WTC11 (cell line): ENCODE measurements at regions not wholly inside any gene's neighbourhood (a gene's known extent, or its start where the extent isn't known, plus 50 kb on each side); places are given as distances from the start of the nearest gene placed in this dataset.

Experiments used
- NR3C1 ChIP-seq: sonication (generic); formaldehyde crosslinking; conservative IDR thresholded peaks from 2 replicates; pipeline ENCODE4 v1.8.1; 2023; ENCODE audit warnings: low read depth, mild to moderate bottlenecking, missing genetic modification reagents
- SP1 ChIP-seq: sonication (generic); formaldehyde crosslinking; conservative IDR thresholded peaks from 2 replicates; pipeline ENCODE4 v1.8.1; 2022; ENCODE audit warnings: missing genetic modification reagents
- TCF7 ChIP-seq: sonication (generic); formaldehyde crosslinking; IDR thresholded peaks from 2 replicates; pipeline ENCODE4 v1.8.0; 2022; ENCODE audit warnings: mild to moderate bottlenecking, low read depth, missing genetic modification reagents, moderate library complexity
- TEAD1 ChIP-seq: sonication (generic); formaldehyde crosslinking; IDR thresholded peaks from 2 replicates; pipeline ENCODE4 v1.8.0; 2022; ENCODE audit warnings: mild to moderate bottlenecking, missing genetic modification reagents
- TEAD4 ChIP-seq: sonication (generic); formaldehyde crosslinking; IDR thresholded peaks from 2 replicates; pipeline ENCODE4 v1.8.0; 2022; ENCODE audit warnings: mild to moderate bottlenecking, missing genetic modification reagents
- ZNF121 ChIP-seq: sonication (generic); formaldehyde crosslinking; IDR thresholded peaks from 2 replicates; pipeline ENCODE4 v1.8.0; 2023; ENCODE audit warnings: missing genetic modification reagents
- ZNF263 ChIP-seq: sonication (generic); formaldehyde crosslinking; IDR thresholded peaks from 2 replicates; pipeline ENCODE4 v1.8.1; 2022; ENCODE audit warnings: low read depth, mild to moderate bottlenecking, moderate library complexity, missing genetic modification reagents
- ZNF416 ChIP-seq: fragments of 250-450 bp; sonication (Bioruptor Pico); IDR thresholded peaks from 2 replicates; pipeline ENCODE4 v1.9.0; 2021; ENCODE audit warnings: mild to moderate bottlenecking, inconsistent platforms
- TF ChIP-seq, protein P1 (sequence below): fragments of 200-600 bp; IDR thresholded peaks from 2 replicates; pipeline ENCODE4 v1.8.0; 2022; ENCODE audit warnings: antibody characterized with exemption
- TF ChIP-seq, protein P2 (sequence below): sonication (generic); formaldehyde crosslinking; conservative IDR thresholded peaks from 2 replicates; pipeline ENCODE4 v1.8.1; 2022; ENCODE audit warnings: mild to moderate bottlenecking, missing genetic modification reagents
- TF ChIP-seq, protein P3 (sequence below): sonication (generic); formaldehyde crosslinking; IDR thresholded peaks from 2 replicates; pipeline ENCODE4 v1.8.0; 2022; ENCODE audit warnings: mild to moderate bottlenecking, missing genetic modification reagents
- TF ChIP-seq, protein P4 (sequence below): sonication (generic); formaldehyde crosslinking; IDR thresholded peaks from 2 replicates; pipeline ENCODE4 v1.8.1; 2023; ENCODE audit warnings: mild to moderate bottlenecking, moderate library complexity, missing genetic modification reagents

DNA sequence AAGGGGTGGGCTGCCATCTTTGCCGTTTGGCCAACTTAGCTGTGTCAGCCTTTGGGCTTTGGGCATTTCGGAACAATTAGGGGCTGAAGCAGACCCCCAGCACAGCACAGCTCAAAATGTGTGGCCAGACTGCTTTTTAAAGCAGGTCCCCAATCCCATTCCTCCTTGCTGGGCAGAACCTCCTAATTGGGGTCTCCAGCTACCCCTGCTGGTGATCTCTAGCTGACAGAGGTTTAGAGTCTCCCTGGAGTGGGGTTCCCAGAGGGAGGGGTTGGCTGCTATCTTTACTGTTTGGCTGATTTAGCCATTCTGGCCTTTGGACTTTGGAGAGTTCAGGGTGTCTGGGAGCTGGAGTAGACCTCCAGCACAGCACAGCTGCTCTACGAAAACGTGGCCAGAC is 71.5 kb upstream of the LHCGR start:
- no peak for TF ChIP-seq ZNF416
- TF ChIP-seq, protein P1, sequence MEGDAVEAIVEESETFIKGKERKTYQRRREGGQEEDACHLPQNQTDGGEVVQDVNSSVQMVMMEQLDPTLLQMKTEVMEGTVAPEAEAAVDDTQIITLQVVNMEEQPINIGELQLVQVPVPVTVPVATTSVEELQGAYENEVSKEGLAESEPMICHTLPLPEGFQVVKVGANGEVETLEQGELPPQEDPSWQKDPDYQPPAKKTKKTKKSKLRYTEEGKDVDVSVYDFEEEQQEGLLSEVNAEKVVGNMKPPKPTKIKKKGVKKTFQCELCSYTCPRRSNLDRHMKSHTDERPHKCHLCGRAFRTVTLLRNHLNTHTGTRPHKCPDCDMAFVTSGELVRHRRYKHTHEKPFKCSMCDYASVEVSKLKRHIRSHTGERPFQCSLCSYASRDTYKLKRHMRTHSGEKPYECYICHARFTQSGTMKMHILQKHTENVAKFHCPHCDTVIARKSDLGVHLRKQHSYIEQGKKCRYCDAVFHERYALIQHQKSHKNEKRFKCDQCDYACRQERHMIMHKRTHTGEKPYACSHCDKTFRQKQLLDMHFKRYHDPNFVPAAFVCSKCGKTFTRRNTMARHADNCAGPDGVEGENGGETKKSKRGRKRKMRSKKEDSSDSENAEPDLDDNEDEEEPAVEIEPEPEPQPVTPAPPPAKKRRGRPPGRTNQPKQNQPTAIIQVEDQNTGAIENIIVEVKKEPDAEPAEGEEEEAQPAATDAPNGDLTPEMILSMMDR: no peak
- TF ChIP-seq, protein P2, sequence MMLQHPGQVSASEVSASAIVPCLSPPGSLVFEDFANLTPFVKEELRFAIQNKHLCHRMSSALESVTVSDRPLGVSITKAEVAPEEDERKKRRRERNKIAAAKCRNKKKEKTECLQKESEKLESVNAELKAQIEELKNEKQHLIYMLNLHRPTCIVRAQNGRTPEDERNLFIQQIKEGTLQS (CRISPR knock-in tag): no peak
- no peak for TF ChIP-seq TCF7 (CRISPR knock-in tag)
- TF ChIP-seq, protein P3, sequence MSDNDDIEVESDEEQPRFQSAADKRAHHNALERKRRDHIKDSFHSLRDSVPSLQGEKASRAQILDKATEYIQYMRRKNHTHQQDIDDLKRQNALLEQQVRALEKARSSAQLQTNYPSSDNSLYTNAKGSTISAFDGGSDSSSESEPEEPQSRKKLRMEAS (CRISPR knock-in tag): no peak
- no peak for TF ChIP-seq TEAD1 (CRISPR knock-in tag)
- no peak for TF ChIP-seq ZNF263
- no peak for TF ChIP-seq TEAD4 (CRISPR knock-in tag)
- no peak for TF ChIP-seq SP1 (CRISPR knock-in tag)
- no peak for TF ChIP-seq NR3C1 (CRISPR knock-in tag)
- TF ChIP-seq ZNF121 (CRISPR knock-in tag): no peak
- TF ChIP-seq, protein P4, sequence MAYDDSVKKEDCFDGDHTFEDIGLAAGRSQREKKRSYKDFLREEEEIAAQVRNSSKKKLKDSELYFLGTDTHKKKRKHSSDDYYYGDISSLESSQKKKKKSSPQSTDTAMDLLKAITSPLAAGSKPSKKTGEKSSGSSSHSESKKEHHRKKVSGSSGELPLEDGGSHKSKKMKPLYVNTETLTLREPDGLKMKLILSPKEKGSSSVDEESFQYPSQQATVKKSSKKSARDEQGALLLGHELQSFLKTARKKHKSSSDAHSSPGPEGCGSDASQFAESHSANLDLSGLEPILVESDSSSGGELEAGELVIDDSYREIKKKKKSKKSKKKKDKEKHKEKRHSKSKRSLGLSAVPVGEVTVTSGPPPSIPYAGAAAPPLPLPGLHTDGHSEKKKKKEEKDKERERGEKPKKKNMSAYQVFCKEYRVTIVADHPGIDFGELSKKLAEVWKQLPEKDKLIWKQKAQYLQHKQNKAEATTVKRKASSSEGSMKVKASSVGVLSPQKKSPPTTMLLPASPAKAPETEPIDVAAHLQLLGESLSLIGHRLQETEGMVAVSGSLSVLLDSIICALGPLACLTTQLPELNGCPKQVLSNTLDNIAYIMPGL (CRISPR knock-in tag): no peak
